GM18868 (cell line): ENCODE measurements at regions not wholly inside any gene's neighbourhood (a gene's known extent, or its start where the extent isn't known, plus 50 kb on each side); places are given as distances from the start of the nearest gene placed in this dataset.
"Not testable (repeated sequence)": the region's sequence is repeated elsewhere in the genome, so short reads cannot be mapped to it uniquely, and the experiment has no call there.

Experiments used
- ATAC-seq: cut with Tn5 transposase; IDR thresholded peaks from one replicate; pipeline ENCODE4 v1.9.1; 2021; ENCODE audit warnings: mild to moderate bottlenecking, moderate library complexity; ENCODE audit not compliant: unreplicated experiment

DNA sequence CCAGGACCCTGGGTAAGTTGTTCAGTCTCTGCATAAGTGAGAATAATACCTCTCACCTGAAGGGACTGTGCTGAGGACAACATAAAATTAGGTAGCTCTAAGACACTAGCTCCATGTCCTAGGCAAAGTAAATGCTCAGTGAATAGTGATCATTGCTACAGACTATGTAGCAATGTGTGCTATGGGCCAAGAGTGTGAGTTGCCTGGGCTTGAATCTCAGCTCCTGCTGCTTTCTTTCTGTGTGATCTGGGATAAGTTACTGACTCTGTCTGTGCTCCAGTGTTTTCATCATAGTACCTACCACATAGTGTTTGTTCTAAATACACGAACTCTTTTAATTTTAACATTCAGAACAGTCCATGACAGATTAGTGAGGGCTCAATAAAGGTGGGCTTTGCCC is 81.1 kb upstream of the MFGE8 start:
- ATAC-seq = no peak

DNA sequence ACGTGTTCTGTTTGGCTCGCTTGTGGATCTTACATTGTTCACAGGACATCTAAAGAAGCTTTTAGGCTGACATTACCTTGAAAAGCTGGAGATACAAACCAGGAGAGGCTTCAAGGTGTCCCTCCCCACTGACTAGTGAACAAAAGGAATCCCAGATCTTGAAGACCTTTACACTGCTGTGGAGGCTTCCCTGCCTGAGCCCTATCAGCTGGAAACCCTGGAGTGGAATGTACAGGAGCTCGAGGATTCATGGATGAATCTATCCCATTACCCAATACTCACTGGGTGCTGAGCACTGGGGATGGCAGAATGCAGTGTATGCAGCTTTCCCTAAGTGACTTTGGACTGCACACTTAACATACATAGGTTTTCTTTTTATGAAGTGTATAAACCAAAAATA is 82.3 kb upstream of the MFGE8 start:
- ATAC-seq = no peak

DNA sequence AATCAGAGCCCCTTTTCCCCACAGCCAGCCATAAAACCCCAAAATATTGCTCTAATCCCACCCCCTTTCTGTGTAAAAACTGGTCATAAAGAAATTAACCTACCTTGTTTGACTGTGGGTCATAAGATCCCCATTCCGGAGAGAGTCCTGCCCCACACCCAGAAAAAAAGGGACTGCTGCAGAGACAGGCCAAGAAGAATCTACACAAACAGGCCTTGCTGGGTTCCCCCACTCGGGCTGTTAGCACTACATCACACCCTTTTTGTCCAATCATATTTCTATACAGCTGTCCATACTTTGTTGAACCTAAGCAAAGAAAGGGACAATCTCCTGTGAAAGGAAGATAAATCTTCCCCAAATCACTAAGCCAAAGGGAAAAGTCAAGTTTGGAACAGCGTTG is 84.4 kb upstream of the MFGE8 start:
- ATAC-seq = no peak

DNA sequence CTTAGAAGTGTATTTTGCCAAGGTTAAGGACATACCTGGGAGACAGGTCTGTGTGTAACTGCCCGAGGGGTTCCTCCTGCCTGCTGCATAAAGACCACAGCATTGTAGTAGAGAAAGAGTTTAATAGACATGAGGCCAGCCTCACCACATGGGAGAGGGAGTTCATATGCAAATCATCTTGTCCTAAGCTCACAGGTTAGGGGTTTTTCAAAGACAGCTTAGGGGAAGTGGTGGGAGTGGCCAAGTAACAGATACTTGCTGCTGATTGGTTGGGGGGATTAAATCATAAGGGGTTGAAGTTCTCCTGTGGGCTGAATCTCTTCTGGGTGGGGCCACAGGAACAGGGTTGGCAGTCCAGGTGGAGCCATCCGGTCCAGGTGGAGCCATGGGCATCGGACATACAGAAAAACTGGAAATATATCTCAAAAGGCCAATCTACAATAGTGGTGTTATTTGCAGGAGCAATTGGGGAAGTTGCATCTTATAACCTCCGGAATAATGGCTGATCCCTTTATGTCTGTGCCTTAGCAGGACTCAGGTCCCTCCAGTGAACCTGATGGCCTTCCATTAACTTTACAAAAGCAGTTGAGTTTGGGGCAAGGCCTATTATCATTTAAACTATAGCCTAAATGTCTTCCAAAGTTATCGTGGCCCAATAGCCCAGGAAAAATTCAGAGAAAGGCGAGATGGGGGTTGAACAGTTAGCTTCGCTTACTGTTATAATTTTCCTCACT is 86.0 kb upstream of the MFGE8 start:
- ATAC-seq = no peak

DNA sequence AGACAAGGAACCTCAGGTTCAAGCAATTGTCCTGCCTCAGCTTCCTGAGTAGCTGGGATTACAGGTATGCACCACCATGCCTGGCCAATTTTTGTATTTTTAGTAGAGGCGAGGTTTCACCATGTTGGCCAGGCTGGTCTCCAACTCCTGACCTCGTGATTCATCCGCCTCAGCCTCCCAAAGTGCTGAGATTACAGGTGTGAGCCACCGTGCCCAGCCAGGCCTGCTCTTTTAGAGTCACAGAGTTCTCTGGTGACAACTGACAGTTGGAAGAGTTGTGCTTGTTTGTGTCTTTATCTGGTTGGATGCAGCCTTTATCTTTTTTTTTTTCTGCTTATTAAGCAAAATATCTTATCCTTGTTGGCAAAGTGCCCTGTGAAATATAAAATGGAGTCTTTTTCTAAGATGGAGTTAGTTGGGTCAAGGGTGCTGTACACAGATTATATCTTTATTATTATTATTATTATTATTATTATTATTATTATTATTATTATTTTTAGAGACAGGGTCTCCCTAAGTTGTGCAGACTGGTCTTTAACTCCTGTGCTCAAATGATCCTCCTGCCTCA is 86.5 kb upstream of the ABHD2 start:
- not testable (repeated sequence) for ATAC-seq

DNA sequence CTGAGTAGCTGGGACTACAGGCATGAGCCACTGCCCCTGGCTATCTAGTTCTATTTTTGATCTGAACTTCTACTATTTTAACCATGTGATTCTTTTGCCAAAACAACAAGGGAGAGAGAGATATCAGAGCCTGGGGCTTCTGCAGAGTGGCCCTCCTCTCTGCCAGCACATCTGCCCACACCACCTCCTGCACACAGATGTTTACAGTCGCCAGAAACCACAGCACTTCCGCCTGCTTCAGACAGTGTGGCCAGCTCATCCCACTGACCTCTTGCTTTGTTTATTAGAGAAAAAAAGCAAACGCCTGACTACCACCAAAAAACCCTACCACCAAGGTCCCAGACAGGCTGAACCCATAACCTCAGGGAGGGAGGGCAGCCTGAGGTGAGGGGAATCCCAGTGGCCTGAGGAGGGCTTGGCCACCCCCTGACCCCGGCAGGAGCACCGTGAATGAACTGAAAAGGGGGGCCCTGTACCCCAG is 85.9 kb upstream of the ABHD2 start:
- ATAC-seq = peak; percentile 63

DNA sequence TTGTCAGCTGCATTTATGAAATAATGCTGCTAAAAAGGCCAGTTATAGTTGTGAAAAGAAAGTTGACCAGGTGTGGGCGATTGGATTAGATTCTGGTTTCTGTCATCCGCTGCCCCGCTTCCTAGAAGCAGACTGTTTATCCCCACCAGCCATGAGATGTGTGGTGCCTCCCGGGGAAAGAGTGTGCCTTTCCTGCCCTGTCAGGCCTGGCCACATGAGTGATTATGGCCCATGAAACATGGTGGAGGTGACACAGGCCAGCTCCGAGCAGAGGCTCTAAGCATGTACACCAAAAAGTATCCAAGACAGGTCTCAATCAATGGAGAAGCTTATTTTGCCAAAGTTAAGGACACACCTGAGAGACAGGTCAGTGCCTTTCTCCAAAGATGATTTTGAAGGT is 85.4 kb upstream of the ABHD2 start:
- ATAC-seq = no peak

DNA sequence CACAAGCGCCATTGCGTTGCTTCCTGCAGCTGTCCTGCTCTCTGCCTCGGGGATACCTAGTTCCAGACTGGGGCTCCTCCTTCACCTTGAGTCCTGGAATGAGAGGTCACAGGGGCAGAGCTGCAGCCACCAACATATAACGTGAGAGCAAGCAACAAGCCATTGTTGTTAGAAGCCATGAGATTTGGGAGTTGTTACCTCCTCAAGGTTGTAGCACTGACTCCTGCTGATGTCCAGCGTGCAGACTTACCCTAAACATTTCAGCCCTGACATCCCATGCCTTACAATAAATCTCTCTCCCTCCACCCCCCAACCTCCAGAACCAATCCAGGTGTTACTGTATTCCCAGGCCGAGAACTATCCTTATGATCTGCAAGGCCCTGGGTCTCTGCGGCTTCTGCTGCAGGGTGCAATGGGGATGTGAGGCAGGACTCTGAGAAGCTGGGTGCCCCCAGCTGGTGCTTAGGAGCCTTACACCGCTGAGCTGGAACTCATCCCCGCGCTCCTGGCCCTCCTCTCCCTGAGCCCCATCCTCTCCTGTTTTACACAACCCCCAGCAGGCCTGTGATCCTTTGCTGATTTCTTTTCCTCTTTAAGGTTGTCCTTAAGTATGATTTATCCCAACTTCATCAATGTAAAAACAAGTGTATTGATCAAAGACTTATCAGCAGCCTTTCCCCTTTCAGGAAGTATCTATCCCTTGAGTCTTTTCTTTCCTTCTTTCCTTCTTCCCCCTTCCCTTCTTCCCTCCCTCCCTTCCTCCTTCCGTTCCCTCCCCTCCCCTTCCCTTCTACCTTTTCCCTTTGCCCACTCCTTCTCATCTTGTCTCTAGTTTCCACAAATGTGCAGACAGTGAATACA is 84.2 kb upstream of the ABHD2 start:
- ATAC-seq = no peak

DNA sequence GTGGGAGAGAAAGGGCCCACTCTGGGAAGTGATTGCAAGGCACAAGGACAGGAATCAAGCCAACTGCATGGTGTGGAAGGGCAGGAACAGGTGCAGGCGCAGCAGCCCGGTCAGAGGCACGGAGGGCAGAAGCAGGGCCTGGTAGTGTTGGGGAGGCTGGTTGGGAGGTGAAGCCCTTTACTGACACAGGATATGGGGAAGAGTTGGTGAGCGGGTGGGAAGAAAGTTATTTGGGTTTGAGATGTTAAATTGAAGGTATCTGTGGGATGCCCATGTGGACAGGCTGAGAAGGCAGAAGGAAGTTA is 83.6 kb upstream of the ABHD2 start:
- ATAC-seq = no peak

DNA sequence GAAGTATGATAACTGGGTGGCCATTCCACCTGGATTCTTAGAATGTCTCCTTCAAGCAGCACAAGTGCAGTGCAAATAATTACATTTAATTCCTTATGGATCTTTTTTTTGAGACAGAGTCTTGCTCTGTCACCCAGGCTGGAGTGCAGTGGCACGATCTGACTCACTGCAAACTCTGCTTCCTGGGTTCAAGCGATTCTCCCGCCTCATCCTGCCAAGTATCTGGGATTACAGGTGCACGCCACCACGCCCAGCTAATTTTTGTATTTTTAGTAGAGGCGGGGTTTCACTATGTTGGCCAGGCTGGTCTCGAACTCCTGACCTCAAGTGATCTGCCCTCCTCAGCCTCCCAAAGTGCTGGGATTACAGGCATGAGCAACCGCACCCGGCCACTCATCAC is 80.7 kb upstream of the ABHD2 start:
- not testable (repeated sequence) for ATAC-seq

DNA sequence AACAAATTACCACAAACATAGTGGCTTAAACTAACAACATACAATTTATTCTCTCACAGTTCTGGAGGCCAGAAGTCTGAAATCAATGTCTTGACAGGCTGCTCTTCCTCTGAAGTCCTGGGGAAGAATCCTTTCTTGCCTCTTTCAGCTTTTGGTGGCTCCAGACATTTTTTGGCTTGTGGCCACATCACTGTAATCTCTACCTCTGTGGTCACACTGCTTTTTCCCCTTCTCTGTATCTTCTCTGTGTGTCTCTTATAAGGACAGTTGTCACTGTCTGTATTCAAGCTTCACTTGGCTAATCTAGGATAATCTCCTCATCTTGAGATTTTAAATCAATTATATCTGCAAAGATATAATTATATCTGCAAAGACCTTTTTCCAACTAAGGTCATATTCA is 80.3 kb upstream of the ABHD2 start:
- ATAC-seq = no peak

DNA sequence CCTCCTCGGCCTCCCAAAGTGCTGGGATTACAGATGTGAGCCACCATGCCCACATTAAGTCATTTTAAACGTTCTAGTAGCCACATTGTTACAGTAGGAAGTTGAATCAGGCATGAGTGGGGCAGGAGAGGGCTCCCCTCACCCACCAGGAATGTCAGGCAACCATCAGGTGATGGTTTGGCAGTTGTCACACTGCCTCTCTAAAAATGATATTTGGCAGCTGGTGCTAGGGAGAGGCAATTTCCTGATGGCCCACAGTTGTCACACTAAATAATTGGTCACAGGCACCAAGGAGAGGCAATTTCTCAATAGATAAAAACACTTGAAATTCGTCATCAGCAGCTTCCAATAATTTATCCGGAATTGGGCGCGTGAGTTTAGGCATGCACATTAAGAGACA is 79.2 kb upstream of the ABHD2 start:
- no peak for ATAC-seq

DNA sequence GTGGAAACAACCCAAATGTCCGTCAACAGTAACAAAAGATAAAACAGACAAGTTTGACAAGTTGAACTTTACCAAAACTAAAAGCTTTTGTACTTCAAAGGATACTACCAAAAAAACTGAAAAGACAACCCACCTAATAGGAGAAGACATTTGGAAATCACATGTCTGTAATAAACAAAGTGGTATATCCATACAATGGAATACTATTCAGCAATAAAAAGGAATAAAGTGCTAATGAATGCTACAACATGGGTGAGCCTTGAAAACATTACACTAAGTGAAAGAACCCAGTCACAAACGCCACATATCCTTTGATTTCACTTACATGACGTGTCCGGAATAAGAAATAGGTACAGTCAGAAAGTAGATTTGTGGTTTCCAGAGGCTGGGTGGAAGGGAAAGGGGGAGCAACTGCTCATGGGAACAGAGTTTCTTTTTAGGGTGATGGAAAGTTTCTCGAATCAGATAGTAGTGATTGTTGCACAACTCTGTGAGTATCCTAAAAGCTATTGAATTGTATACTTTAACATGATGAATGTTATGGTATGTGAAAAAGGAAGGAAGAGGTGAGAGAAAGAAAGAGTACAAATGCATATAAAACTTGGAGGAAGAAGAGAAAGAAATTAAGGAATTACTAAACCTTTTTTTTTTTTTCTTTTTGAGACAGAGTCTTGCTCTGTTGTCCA is 72.7 kb upstream of the ABHD2 start:
- no peak for ATAC-seq

DNA sequence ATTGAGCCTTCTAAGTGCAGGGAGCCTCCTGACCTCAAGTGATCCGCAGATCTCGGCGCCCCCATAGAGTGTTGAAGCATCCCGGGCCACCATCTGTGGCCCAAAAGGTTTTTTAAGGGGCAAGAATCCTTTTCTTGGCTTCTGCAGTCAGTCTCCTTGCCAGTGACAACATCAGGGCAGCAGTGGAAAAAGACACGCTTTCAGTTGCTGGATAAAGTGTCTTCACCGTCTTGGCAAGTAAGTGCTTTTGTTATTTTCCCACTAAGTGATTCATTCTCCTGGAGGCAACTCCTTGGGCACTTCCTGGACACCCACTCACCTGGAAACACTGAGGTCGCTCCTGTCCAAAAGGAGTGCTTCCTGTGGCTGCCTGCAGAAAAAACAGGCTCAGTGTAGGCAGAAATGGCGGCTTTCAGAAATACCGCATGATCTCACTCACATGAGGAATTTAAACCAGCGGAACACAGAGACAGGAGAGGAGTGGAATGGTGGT is 71.7 kb upstream of the ABHD2 start:
- ATAC-seq = no peak

DNA sequence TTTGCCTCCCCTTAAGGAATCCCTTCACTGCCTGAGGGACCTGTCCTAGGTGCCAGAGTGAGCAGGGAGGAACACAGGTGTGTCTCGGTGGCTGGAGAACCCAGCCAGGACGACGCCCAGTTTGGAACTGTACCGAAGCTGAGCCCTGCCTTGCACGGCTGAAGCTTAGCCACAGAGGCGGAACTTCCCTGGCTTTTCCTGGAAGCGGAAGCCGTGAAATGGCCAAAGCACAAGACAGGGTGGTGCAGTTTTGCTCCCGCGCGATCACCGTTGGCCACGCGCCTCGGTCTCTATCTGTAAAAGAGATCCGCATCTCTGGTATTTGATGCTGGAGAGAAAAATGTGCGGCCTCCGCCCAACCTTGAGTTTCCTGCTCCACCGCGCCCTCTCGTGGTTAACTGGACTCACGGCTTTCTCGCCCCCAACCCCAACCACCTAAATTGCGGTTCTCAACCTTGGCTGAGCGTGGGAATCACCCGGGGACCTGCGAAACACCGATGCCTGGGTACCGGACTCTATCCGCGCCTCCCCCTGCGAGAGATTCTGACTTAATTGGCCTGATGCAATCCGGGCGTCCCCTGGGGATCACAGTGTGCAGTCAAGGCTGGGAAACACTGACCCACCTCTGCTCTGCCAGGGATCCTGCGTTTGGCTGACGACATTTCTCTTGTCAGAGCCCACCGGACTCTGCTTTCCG is 70.7 kb upstream of the ABHD2 start:
- ATAC-seq = peak; percentile 83

DNA sequence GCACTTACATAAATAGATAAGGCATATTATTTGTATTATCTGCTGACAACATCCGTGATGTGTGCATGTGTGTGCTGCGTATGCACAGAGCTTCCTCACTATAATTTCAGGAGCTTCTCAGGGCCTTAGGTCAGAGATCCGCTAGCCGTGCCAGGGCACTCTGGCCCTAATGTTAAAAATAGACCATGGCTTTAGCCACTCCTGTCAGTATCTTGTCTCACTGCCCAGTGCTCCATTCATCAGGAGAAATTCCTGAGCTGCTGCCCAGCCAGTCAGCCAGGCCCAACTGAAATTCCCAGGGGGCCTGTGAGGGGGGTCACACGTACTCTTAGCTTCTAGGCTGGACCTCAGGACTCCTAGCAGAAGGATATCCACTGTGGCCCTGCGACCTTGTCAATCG is 70.0 kb upstream of the ABHD2 start:
- ATAC-seq = no peak

DNA sequence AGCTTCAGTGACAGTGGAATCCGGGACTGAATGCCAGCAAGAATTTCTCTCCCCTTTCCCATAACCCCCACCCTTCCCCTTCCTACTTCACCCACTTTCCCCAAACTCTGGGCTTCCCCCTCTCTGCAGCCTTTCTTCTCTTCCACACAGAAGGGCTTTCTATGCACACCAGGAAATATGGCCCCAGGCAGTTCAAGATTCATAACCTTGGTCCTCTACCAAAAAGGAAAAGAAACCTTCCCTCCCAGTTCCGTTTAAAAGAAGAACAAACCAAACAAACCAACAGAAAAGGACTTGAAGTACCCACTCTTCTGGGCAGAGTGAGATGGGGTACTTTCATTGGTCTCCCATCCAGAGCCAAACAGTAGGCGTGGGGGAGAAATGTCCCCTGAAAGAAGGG is 68.8 kb upstream of the ABHD2 start:
- no peak for ATAC-seq

DNA sequence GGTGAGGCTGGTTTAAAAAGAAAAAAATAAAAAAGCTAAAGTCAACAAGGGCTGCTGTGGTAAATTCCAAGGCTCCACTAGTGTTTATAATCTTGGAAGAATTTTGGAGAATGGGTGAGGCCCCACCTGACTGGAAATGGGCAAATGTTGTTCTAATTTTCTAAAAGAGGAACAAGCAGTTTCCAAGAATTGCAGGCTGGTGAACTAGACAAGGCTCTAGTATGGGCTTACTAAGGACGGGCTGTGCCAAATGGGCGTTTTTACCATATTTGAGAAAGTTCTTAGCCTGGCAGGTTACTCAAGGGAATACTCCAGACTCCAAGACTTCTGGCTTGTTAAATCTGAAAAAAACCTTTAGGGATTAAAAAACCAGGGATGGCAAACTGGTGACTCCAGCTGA is 67.0 kb upstream of the ABHD2 start:
- no peak for ATAC-seq

DNA sequence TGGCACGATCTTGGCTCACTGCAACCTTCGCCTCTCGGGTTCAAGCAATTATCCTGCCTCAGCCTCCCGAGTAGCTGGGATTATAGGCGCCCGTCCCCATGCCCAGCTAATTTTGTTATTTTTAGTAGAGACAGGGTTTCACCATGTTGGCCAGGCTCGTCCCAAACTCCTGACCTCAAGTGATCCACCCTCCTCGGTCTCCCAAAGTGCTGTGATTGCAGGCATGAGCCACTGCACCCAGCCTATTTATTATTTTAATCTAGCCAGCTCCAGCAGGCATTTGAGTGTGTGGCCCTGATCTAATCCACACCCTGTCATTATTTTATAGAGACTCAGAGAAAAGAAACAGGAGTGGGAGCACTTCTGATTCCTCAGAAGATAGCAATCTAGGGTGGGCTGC is 66.4 kb upstream of the ABHD2 start:
- not testable (repeated sequence) for ATAC-seq

DNA sequence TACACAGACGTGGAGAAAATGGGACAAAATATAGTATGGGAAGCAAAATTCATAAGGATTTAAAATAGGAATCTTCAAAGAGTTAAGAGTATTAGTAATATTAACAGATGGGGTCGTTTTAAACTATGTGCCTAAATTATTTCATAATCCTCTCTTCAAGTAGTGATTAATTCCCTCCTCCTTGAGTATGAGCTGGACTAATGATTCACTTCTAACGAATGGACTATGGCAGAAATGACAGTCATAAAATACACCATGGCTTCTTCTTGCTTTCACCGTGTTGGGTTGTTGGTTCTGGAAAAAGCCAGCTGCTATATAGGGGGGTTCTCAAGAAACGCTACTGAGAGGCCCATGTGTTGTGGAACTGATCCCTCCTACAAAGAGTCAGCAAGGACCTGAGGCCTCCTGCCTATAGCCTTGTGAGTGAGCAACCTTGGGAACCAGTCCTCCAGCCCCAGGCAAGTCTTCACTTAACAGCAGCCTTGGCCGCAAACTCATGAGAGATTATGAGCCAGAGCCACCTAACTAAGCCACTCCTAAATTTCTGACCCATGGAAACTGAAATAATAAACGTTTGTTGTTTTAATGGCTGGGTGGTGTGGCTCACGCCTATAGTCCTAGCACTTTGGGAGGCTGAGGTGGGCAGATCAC is 64.8 kb upstream of the ABHD2 start:
- ATAC-seq = no peak
